Urinary bladder (tissue), 3 donors: ENCODE measurements at regions not wholly inside any gene's neighbourhood (a gene's known extent, or its start where the extent isn't known, plus 50 kb on each side); places are given as distances from the start of the nearest gene placed in this dataset.
A peak's percentile ranks its signal among the peaks of the same experiment; 100 is the strongest.
"Not testable (repeated sequence)": the region's sequence is repeated elsewhere in the genome, so short reads cannot be mapped to it uniquely, and the experiment has no call there.

Experiments
- DNase-seq: peaks from one replicate; pipeline ENCODE4 v3.0.0-alpha.2; 2015; ENCODE audit errors: extremely low spot score
- H3K27ac ChIP-seq: one replicate; pipeline ENCODE4 v1.5.1; 2013; ENCODE audit warnings: low read depth, mild to moderate bottlenecking, moderate library complexity
- H3K36me3 ChIP-seq: one replicate; pipeline ENCODE4 v1.6.1; 2013; ENCODE audit warnings: mild to moderate bottlenecking, moderate library complexity; ENCODE audit not compliant: insufficient read depth
- H3K4me1 ChIP-seq: one replicate; pipeline ENCODE4 v1.6.1; 2013; ENCODE audit warnings: mild to moderate bottlenecking, moderate library complexity; ENCODE audit not compliant: insufficient read depth
- H3K4me3 ChIP-seq: one replicate; pipeline ENCODE4 v1.5.1; 2013; ENCODE audit warnings: low read depth, low read length
- WGBS: extraction: QIAGEN DNeasy Blood & Tissue Kit; methylation state at CpG from one replicate; pipeline ENCODE4 v1.1.7; 2013; 5-methylcytosine and 5-hydroxymethylcytosine counted together
- donor health status: healthy with polysubstance abuse.
- donor health status: healthy.

- WGBS = under 1% methylated on average over 48 of the region's 48 CpGs
- Histone ChIP-seq H3K27ac (no peak overlapping the region), H3K36me3 (no peaks in the 10 kb centered on the region), H3K4me1 (no peaks in the 10 kb centered on the region), H3K4me3 (peak overlapping the region; percentile 42)
- DNase-seq = no peak
Observed at GRCh38 chrX:125205133-125205917, 114.3 kb upstream of the TEX13C start.

DNA sequence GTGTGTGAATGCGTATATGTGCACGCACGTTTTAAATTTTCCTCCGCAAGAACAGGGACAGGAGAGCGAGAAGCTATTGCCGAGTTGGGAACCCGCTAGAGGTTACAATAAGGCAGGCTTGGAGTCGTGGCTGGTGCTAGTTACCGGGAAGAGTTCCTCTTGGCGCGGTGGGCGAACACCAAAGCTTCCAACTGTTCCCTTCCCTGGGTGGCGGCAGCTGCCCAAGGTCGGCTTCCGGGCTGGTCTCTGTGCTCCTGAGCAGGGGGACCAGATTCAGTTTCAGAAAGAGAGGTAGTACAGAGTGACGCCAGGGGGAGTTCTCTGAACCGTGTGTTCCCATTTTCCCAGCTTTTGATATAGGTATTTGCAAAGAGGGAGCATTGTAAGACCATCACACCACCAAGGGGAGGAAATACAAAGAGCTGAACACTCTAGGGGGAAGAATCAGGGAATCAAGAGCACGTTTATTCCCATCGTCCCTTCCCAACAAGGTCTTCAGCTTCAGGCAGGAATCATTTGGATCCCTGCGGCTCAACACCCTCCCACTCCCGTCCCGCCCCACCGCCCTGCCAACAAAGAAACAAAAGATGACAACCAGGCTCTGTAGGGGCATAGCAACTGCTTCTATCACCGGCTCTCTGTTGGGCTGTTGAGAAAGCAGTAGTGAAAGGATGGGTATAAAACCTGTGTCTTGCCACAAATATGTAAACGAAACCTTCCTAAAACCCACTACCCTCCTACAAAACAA is 113.6 kb upstream of the TEX13C start:
- DNase-seq = no peak
- Histone ChIP-seq H3K27ac (no peak overlapping the region), H3K36me3 (no peaks in the 10 kb centered on the region), H3K4me1 (no peaks in the 10 kb centered on the region), H3K4me3 (no peak overlapping the region)
- WGBS = 5% methylated on average over 25 of the region's 25 CpGs

DNA sequence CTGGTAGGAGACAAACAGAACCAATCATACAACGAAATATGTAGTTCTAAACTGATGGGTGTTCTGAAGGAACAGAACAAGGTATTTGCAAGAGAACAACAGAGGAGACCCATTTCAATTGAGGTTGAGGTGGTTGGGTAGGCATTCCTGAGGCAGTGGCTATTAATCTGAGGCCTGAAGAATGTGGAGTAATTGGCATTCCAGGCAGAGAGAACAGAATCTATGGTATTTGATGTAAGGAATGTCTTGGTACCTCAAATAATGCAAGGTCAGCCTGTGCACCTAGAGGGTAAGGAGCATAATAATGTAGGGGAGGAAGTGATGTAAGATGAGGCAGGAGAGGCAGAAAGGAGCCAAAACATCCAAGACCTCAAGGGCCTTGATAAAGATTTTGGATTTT is 109.5 kb upstream of the TEX13C start:
- Histone ChIP-seq H3K36me3 (no peaks in the 10 kb centered on the region), H3K4me3 (no peak overlapping the region), H3K4me1 (no peaks in the 10 kb centered on the region), H3K27ac (no peak overlapping the region)
- 68% methylated on average over 1 of the region's 1 CpG for WGBS
- DNase-seq = no peak

DNA sequence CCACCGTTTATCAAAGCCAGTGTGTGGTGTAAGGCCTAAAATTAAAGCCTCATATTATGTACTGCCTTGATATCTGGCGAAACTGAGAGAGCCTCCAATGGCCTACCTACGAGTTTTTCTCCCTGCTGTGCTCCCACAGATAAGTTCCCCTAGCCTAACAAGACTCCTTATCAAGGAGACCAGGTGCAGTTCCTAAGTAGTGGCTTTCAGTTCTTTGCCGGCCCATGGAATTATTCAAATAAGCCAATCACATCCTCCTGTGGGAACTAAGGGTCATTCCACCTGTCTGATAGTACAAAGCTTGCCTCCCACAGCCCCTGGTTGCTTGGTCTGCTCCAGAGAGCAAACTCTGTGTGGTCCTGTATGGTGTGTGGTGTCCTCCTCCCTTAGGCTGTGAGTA is 99.8 kb upstream of the TEX13C start:
- Histone ChIP-seq H3K27ac (no peak overlapping the region), H3K4me1 (no peaks in the 10 kb centered on the region), H3K36me3 (no peaks in the 10 kb centered on the region), H3K4me3 (no peak overlapping the region)
- WGBS = 78% methylated on average over 4 of the region's 4 CpGs
- no peak for DNase-seq

GRCh38 chrX:125236955-125237354 is 82.7 kb upstream of the TEX13C start:
- Histone ChIP-seq H3K4me3 (no peak overlapping the region), H3K36me3 (no peaks in the 10 kb centered on the region), H3K4me1 (no peaks in the 10 kb centered on the region), H3K27ac (no peak overlapping the region)
- WGBS = 62% methylated on average over 1 of the region's 1 CpG
- no peak for DNase-seq

GRCh38 chrX:125248931-125249330 is 70.7 kb upstream of the TEX13C start:
- Histone ChIP-seq H3K4me3 (no peak overlapping the region), H3K36me3 (no peaks in the 10 kb centered on the region)

GRCh38 chrX:125255759-125256158 is 63.9 kb upstream of the TEX13C start:
- DNase-seq, H3K27ac ChIP-seq, H3K36me3 ChIP-seq, H3K4me3 ChIP-seq, H3K4me1 ChIP-seq: not testable (repeated sequence)
- 97% methylated on average over 18 of the region's 20 CpGs for WGBS

More at GRCh38 chrX:125248931-125249330, 70.7 kb upstream of the TEX13C start:
- Histone ChIP-seq H3K4me1 (no peaks in the 10 kb centered on the region), H3K27ac (no peak overlapping the region)
- no peak for DNase-seq

DNA sequence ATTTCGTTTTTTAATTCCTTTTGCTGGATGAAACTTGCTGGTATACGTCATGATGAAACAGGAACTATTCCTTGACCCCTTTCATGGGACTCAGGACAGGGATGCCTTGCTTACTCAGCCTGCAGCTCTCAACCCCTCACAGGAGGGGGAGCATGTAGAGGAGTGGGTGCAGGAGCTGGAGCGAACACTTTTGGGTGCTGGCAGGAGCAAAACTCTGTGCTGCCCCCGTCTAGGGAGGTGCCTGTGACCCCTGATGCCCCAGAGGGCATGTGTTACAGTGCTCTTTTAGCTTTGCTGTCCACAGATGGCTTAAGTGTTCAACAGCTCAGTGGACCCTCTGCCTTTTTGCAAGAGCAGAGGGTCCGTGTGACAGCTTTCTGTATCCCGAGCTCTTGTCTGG is 56.8 kb upstream of the TEX13C start:
- no peaks in the 10 kb centered on the region for H3K36me3 ChIP-seq
- no peaks in the 10 kb centered on the region for H3K4me1 ChIP-seq
- no peak overlapping the region for H3K4me3 ChIP-seq
- H3K27ac ChIP-seq = no peak overlapping the region
- no peak for DNase-seq
- 84% methylated on average over 6 of the region's 6 CpGs for WGBS

GRCh38 chrX:125266153-125266660 is 53.5 kb upstream of the TEX13C start:
- WGBS = 90% methylated on average over 4 of the region's 4 CpGs
- DNase-seq = no peak
- Histone ChIP-seq H3K36me3 (no peaks in the 10 kb centered on the region), H3K27ac (no peak overlapping the region), H3K4me3 (no peak overlapping the region), H3K4me1 (no peaks in the 10 kb centered on the region)
